ENCODE measurements at regions not wholly inside any gene's neighbourhood (a gene's known extent, or its start where the extent isn't known, plus 50 kb on each side); places are given as distances from the start of the nearest gene placed in this dataset.

DNA sequence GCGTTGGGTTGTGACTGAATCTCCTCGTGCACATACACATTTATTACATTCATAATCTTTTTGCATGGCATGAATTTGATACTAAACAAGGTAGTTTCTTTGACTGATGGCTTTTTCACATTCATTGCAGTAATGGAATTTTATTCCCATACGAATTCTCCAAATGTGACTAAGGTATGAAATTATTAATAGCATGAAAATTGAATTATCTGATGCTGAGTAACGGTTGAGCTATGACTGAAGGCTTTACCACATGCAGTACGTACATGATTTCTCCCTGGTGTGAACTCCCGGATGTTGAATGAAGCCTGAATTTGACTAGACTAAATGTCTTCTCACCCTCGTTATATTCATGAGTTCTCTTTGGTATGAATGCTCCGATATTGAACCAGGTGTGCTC, 104.4 kb upstream of the C1GALT1 start:
- no peak for ATAC-seq
- Mint-ChIP-seq H3K4me1 (ENCODE audit: low read depth) (no peaks in the 10 kb centered on the region), H3K9me3 (no peaks in the 10 kb centered on the region), H3K27ac (no peak overlapping the region), H3K36me3 (ENCODE audit: low read depth) (no peaks in the 10 kb centered on the region), H3K27me3 (peaks cover 2% of the 10 kb centered on the region), H3K4me3 (no peak overlapping the region)
- intact Hi-C loops (cut with micrococcal nuclease) = no loop called here
- TF ChIP-seq, protein P1, sequence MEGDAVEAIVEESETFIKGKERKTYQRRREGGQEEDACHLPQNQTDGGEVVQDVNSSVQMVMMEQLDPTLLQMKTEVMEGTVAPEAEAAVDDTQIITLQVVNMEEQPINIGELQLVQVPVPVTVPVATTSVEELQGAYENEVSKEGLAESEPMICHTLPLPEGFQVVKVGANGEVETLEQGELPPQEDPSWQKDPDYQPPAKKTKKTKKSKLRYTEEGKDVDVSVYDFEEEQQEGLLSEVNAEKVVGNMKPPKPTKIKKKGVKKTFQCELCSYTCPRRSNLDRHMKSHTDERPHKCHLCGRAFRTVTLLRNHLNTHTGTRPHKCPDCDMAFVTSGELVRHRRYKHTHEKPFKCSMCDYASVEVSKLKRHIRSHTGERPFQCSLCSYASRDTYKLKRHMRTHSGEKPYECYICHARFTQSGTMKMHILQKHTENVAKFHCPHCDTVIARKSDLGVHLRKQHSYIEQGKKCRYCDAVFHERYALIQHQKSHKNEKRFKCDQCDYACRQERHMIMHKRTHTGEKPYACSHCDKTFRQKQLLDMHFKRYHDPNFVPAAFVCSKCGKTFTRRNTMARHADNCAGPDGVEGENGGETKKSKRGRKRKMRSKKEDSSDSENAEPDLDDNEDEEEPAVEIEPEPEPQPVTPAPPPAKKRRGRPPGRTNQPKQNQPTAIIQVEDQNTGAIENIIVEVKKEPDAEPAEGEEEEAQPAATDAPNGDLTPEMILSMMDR (IDR thresholded peaks at IDR 0.05) = no peak
- ChIA-PET POLR2A (no interaction called here), CTCF (no interaction called here)
- no peak for DNase-seq

DNA sequence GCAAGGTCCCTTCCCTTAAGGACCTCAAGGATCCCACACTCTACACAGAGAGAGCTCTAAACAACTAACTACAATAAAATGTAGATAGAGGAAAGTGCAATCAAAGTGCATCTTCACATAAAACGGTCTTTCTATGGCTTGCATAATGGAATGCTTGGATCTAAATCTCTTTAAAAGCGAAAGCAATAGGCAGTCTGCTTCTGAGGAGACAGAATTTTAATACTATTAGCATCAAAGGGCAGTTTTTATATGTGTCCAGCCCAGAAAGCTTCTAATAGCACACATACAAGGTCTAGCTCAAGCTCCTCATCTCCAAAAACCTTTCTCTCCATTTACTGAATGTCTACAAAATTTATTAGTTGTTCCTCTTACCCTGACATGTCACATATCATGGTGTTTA, 101.5 kb upstream of the C1GALT1 start:
- intact Hi-C loops (cut with micrococcal nuclease) = no loop called here
- Mint-ChIP-seq H3K27me3 (peaks cover 2% of the 10 kb centered on the region), H3K36me3 (ENCODE audit: low read depth) (no peaks in the 10 kb centered on the region), H3K27ac (no peak overlapping the region), H3K4me3 (no peak overlapping the region), H3K9me3 (no peaks in the 10 kb centered on the region), H3K4me1 (ENCODE audit: low read depth) (no peaks in the 10 kb centered on the region)
- DNase-seq (no peak), ATAC-seq (no peak)
- CTCF ChIA-PET = interaction anchor here (1.0 kb wide), 2 partner anchors 12 to 30 kb away, joined by 3 read pairs; no protein-coding TSS in a partner anchor
- TF ChIP-seq, protein P1 (IDR thresholded peaks at IDR 0.05) = no peak
- POLR2A ChIA-PET = no interaction called here

DNA sequence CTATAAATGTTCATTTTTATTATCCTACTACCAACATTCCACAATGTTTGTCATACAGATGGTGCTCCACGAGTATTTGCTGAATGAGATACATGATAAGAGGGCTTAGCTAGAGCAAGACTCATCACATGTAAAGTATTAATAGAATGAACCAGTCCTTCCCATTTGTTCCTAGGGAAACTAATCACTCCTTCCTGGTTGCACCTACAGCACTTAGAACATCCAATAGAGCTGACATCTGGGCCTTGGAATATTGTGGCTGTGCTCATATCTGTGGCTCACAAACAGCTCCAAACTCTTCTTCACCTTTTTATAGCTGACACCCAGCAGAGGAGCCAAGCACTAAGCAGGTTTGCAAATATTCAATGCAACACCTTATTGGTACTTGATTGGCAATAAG, 91.9 kb upstream of the C1GALT1 start:
- ATAC-seq (no peak), DNase-seq (no peak)
- TF ChIP-seq, protein P1 (IDR thresholded peaks at IDR 0.05) = no peak
- ChIA-PET CTCF (interaction anchor here (0.7 to 1.0 kb wide), 2 partner anchors 12 to 13 kb away, joined by 3 to 4 read pairs; no protein-coding TSS in a partner anchor), POLR2A (no interaction called here)
- H3K27ac Mint-ChIP-seq = no peak overlapping the region
- intact Hi-C loops (cut with micrococcal nuclease) = no loop called here
- no peak overlapping the region for H3K4me3 Mint-ChIP-seq
- H3K36me3 Mint-ChIP-seq (ENCODE audit: low read depth) = no peaks in the 10 kb centered on the region
- peaks cover 10% of the 10 kb centered on the region for H3K9me3 Mint-ChIP-seq
- H3K4me1 Mint-ChIP-seq (ENCODE audit: low read depth) = no peaks in the 10 kb centered on the region
- H3K27me3 Mint-ChIP-seq = peaks cover 2% of the 10 kb centered on the region

DNA sequence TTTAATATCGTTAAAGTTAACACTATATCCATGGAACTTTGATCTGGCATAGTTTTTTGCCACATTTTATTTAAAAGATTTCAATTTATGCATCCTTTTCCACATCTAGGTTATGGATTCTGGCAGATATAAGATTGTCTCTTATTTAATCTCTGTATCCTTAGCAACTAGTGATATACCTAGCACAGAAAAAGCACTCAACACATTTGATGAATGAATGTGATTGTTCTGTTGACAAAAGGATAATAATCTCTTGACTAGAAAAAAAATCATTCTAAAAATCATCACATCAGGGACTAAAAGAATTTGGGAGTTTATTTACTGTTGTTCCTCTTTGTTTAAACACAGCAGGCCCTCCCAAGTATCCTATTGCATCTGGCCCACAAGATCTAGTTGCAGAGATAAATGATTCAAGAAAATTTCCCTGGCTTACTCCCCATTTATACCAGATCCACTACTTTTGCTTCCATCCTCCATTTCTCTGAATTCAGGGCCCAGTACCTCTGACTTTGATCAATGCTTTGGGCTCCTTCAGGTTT, 84.0 kb upstream of the C1GALT1 start:
- POLR2A ChIA-PET = no interaction called here
- H3K9me3 Mint-ChIP-seq = no peaks in the 10 kb centered on the region
- intact Hi-C loops (cut with micrococcal nuclease) = no loop called here
- H3K4me1 Mint-ChIP-seq (ENCODE audit: low read depth) = peaks cover 2% of the 10 kb centered on the region
- ATAC-seq (no peak), DNase-seq (no peak)
- CTCF ChIA-PET = no interaction called here
- no peaks in the 10 kb centered on the region for H3K36me3 Mint-ChIP-seq (ENCODE audit: low read depth)
- H3K27ac Mint-ChIP-seq = no peak overlapping the region
- H3K27me3 Mint-ChIP-seq = no peaks in the 10 kb centered on the region
- no peak overlapping the region for H3K4me3 Mint-ChIP-seq
- TF ChIP-seq, protein P1 (IDR thresholded peaks at IDR 0.05) = no peak

DNA sequence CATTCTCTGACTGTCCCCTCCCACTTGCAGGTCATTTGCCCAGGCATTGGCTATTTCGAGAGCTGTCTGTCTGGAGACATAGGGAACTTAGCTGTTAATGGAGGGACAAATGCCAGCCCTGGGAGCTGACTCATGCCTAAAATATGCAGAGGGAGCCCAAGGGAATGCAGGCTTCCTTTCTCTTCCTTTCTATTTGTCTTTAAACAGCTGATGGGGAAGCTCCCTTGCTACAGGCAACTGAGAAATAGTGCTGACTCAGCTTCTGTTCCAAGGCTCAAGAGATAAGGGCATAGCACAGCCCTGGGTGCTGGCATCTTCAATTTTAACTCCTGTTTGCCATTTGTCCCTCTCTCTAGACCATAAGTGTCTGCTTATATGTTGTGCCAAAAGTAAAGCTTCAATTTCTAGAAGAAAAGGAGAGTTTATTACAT, 82.7 kb upstream of the C1GALT1 start:
- CTCF ChIA-PET = interaction anchor here (1.1 to 1.2 kb wide), 2 partner anchors 53 to 451 kb away, joined by 3 read pairs; no protein-coding TSS in a partner anchor
- POLR2A ChIA-PET = interaction anchor here (0.8 kb wide), 1 partner anchor 304 kb away, joined by 3 read pairs; no protein-coding TSS in a partner anchor
- TF ChIP-seq, protein P1 (IDR thresholded peaks at IDR 0.05) = no peak
- intact Hi-C loops (cut with micrococcal nuclease) = loop anchor here (10.0 kb wide), 1 partner anchor 305 kb away; no protein-coding TSS in a partner anchor
- Mint-ChIP-seq H3K27me3 (no peaks in the 10 kb centered on the region), H3K9me3 (no peaks in the 10 kb centered on the region), H3K36me3 (ENCODE audit: low read depth) (no peaks in the 10 kb centered on the region), H3K4me1 (ENCODE audit: low read depth) (peaks cover 7% of the 10 kb centered on the region), H3K27ac (no peak overlapping the region), H3K4me3 (no peak overlapping the region)
- ATAC-seq (no peak), DNase-seq (no peak)
